Ishikawa (cell line): ENCODE measurements at regions not wholly inside any gene's neighbourhood (a gene's known extent, or its start where the extent isn't known, plus 50 kb on each side); places are given as distances from the start of the nearest gene placed in this dataset.

Experiments used
- EGR1 ChIP-seq: IDR thresholded peaks from 2 replicates; pipeline ENCODE4 v1.6.1; 2012
- EP300 ChIP-seq: IDR thresholded peaks from 2 replicates; pipeline ENCODE4 v1.6.1; 2012; ENCODE audit warnings: borderline replicate concordance
- FOXM1 ChIP-seq: IDR thresholded peaks from 2 replicates; pipeline ENCODE4 v1.6.1; 2012; ENCODE audit warnings: low read depth, borderline replicate concordance
- MAX ChIP-seq: IDR thresholded peaks from 2 replicates; pipeline ENCODE4 v1.6.1; 2012
- NFIC ChIP-seq: IDR thresholded peaks from 2 replicates; pipeline ENCODE4 v1.6.1; 2012
- RAD21 ChIP-seq: IDR thresholded peaks from 2 replicates; pipeline ENCODE4 v1.6.1; 2012; ENCODE audit warnings: low read depth
- REST ChIP-seq: IDR thresholded peaks from 2 replicates; pipeline ENCODE4 v1.6.1; 2012; ENCODE audit warnings: low read depth, mild to moderate bottlenecking
- TAF1 ChIP-seq: IDR thresholded peaks from 2 replicates; pipeline ENCODE4 v1.6.1; 2012; ENCODE audit warnings: low read depth, mild to moderate bottlenecking
- TCF12 ChIP-seq: IDR thresholded peaks from 2 replicates; pipeline ENCODE4 v1.6.1; 2012; ENCODE audit warnings: low read depth
- TEAD4 ChIP-seq: IDR thresholded peaks from 2 replicates; pipeline ENCODE4 v1.6.1; 2012
- USF1 ChIP-seq: IDR thresholded peaks from 2 replicates; pipeline ENCODE4 v1.6.1; 2012
- YY1 ChIP-seq: IDR thresholded peaks from 2 replicates; pipeline ENCODE4 v1.6.1; 2012; ENCODE audit warnings: low read depth

- no peak for TF ChIP-seq TAF1
- TF ChIP-seq REST = no peak
- TF ChIP-seq MAX = no peak
- TF ChIP-seq FOXM1 = no peak
- TF ChIP-seq EGR1 = no peak
- no peak for TF ChIP-seq RAD21
- no peak for TF ChIP-seq TEAD4
- no peak for TF ChIP-seq USF1
- TF ChIP-seq YY1 = no peak
- no peak for TF ChIP-seq EP300
- TF ChIP-seq TCF12 = no peak
- no peak for TF ChIP-seq NFIC
Measured at GRCh38 chr2:35933031-35933430, 422.5 kb upstream of the CRIM1 start.
